HG03575 (cell line): ENCODE measurements at regions not wholly inside any gene's neighbourhood (a gene's known extent, or its start where the extent isn't known, plus 50 kb on each side); places are given as distances from the start of the nearest gene placed in this dataset.
"Not testable (repeated sequence)": the region's sequence is repeated elsewhere in the genome, so short reads cannot be mapped to it uniquely, and the experiment has no call there.

Experiments used
- ATAC-seq: cut with Tn5 transposase; IDR thresholded peaks from one replicate; pipeline ENCODE4 v1.9.1; 2021; ENCODE audit not compliant: unreplicated experiment, insufficient number of reproducible peaks, low FRiP score; ENCODE audit errors: extremely low read depth

GRCh38 chr6:81985191-81985590, 232.7 kb upstream of the TENT5A start:
- no peak for ATAC-seq

GRCh38 chr6:81984599-81984998, 232.1 kb upstream of the TENT5A start:
- no peak for ATAC-seq

- ATAC-seq = no peak
Measured at GRCh38 chr6:81981812-81982211, 229.3 kb upstream of the TENT5A start.

- no peak for ATAC-seq
Measured at GRCh38 chr6:81979767-81980166, 227.3 kb upstream of the TENT5A start.

GRCh38 chr6:81979329-81979728, 226.8 kb upstream of the TENT5A start:
- no peak for ATAC-seq

- no peak for ATAC-seq
Measured at GRCh38 chr6:81978230-81978629, 225.7 kb upstream of the TENT5A start.

GRCh38 chr6:81977486-81977885, 225.0 kb upstream of the TENT5A start:
- no peak for ATAC-seq

- no peak for ATAC-seq
Measured at GRCh38 chr6:81969814-81970213, 217.3 kb upstream of the TENT5A start.

- ATAC-seq = no peak
Measured at GRCh38 chr6:81969011-81969410, 216.5 kb upstream of the TENT5A start.

GRCh38 chr6:81966968-81967367, 214.5 kb upstream of the TENT5A start:
- ATAC-seq = no peak

- ATAC-seq = no peak
Measured at GRCh38 chr6:81962198-81962597, 209.7 kb upstream of the TENT5A start.

GRCh38 chr6:81950877-81951276, 198.4 kb upstream of the TENT5A start:
- peak; percentile 64 for ATAC-seq

GRCh38 chr6:81948861-81949260, 196.4 kb upstream of the TENT5A start:
- no peak for ATAC-seq

- not testable (repeated sequence) for ATAC-seq
Measured at GRCh38 chr6:81948196-81948595, 195.7 kb upstream of the TENT5A start.

GRCh38 chr6:81944661-81945060, 192.2 kb upstream of the TENT5A start:
- no peak for ATAC-seq

GRCh38 chr6:81942842-81943241, 190.4 kb upstream of the TENT5A start:
- ATAC-seq = not testable (repeated sequence)

GRCh38 chr6:81942067-81942370, 189.5 kb upstream of the TENT5A start:
- ATAC-seq = no peak

- no peak for ATAC-seq
Measured at GRCh38 chr6:81940451-81940985, 188.0 kb upstream of the TENT5A start.

GRCh38 chr6:81939766-81940165, 187.3 kb upstream of the TENT5A start:
- no peak for ATAC-seq

GRCh38 chr6:81938991-81939732, 186.7 kb upstream of the TENT5A start:
- no peak for ATAC-seq
